GM18505 (cell line): ENCODE measurements at regions not wholly inside any gene's neighbourhood (a gene's known extent, or its start where the extent isn't known, plus 50 kb on each side); places are given as distances from the start of the nearest gene placed in this dataset.

Experiments used
- ATAC-seq: cut with Tn5 transposase; IDR thresholded peaks from one replicate; pipeline ENCODE4 v1.9.1; 2021; ENCODE audit not compliant: unreplicated experiment
- POLR2A ChIP-seq: IDR thresholded peaks from 4 replicates; pipeline ENCODE4 v1.6.1; 2011; ENCODE audit warnings: borderline replicate concordance; ENCODE audit not compliant: insufficient read depth, insufficient read length; ENCODE audit errors: extremely low read depth

GRCh38 chr10:106214243-106214642 lies 950.3 kb downstream of the SORCS1 start:
- no peak for ATAC-seq
- no peak for TF ChIP-seq POLR2A

- no peak for ATAC-seq
- TF ChIP-seq POLR2A = no peak
Measured at GRCh38 chr10:106213493-106213892, 951.0 kb downstream of the SORCS1 start.

GRCh38 chr10:106198275-106198674 lies 966.2 kb downstream of the SORCS1 start:
- no peak for TF ChIP-seq POLR2A
- no peak for ATAC-seq

- no peak for TF ChIP-seq POLR2A
- ATAC-seq = no peak
Measured at GRCh38 chr10:106189292-106189691, 975.2 kb downstream of the SORCS1 start.

GRCh38 chr10:106185951-106186350 lies 978.6 kb downstream of the SORCS1 start:
- no peak for ATAC-seq
- TF ChIP-seq POLR2A = no peak

- no peak for TF ChIP-seq POLR2A
- ATAC-seq = no peak
Measured at GRCh38 chr10:106183041-106183440, 981.5 kb downstream of the SORCS1 start.

GRCh38 chr10:106182542-106182941 lies 982.0 kb downstream of the SORCS1 start:
- TF ChIP-seq POLR2A = no peak
- no peak for ATAC-seq

- no peak for TF ChIP-seq POLR2A
- no peak for ATAC-seq
Measured at GRCh38 chr10:106181501-106181900, 983.0 kb downstream of the SORCS1 start.

GRCh38 chr10:106179430-106179829 lies 985.1 kb downstream of the SORCS1 start:
- no peak for ATAC-seq

GRCh38 chr10:106175760-106176377 lies 988.6 kb downstream of the SORCS1 start:
- no peak for TF ChIP-seq POLR2A
- ATAC-seq = no peak

More at GRCh38 chr10:106179430-106179829, 985.1 kb downstream of the SORCS1 start:
- no peak for TF ChIP-seq POLR2A

- TF ChIP-seq POLR2A = no peak
- ATAC-seq = no peak
Measured at GRCh38 chr10:106173838-106174237, 990.7 kb downstream of the SORCS1 start.

GRCh38 chr10:106169241-106169640 lies 995.3 kb downstream of the SORCS1 start:
- TF ChIP-seq POLR2A = no peak
- no peak for ATAC-seq

- TF ChIP-seq POLR2A = no peak
- no peak for ATAC-seq
Measured at GRCh38 chr10:106167946-106168345, 996.6 kb downstream of the SORCS1 start.

GRCh38 chr10:106158241-106158640 lies 1006.3 kb downstream of the SORCS1 start:
- TF ChIP-seq POLR2A = no peak
- ATAC-seq = no peak

GRCh38 chr10:106147021-106147420 lies 1017.5 kb downstream of the SORCS1 start:
- ATAC-seq = no peak
- no peak for TF ChIP-seq POLR2A
